Adipocyte (in vitro differentiated cells): ENCODE measurements at regions not wholly inside any gene's neighbourhood (a gene's known extent, or its start where the extent isn't known, plus 50 kb on each side); places are given as distances from the start of the nearest gene placed in this dataset.

ENCODE experiments used
- DNase-seq: peaks from one replicate; pipeline ENCODE4 v3.0.0-alpha.2; 2015; ENCODE audit warnings: low read depth
- H3K27me3 ChIP-seq: replicated peaks from 2 replicates; pipeline ENCODE4 v1.7.0; 2013; ENCODE audit warnings: mild to moderate bottlenecking, low read length, moderate library complexity; ENCODE audit not compliant: control insufficient read depth, insufficient read depth
- H3K36me3 ChIP-seq: 2 replicates; pipeline ENCODE4 v1.7.0; 2013; ENCODE audit warnings: low read length, mild to moderate bottlenecking, moderate library complexity; ENCODE audit not compliant: control insufficient read depth, insufficient read depth, severe bottlenecking
- H3K4me1 ChIP-seq: 2 replicates; pipeline ENCODE4 v1.7.0; 2013; ENCODE audit warnings: mild to moderate bottlenecking, low read length, moderate library complexity; ENCODE audit not compliant: control insufficient read depth, insufficient read depth
- H3K4me3 ChIP-seq: 2 replicates; pipeline ENCODE4 v1.7.0; 2013; ENCODE audit warnings: mild to moderate bottlenecking, low read length, moderate library complexity
- H3K9ac ChIP-seq: 2 replicates; pipeline ENCODE4 v1.7.0; 2013; ENCODE audit warnings: mild to moderate bottlenecking, low read length, moderate library complexity
- H3K9me3 ChIP-seq: 2 replicates; pipeline ENCODE4 v1.7.0; 2013; ENCODE audit warnings: mild to moderate bottlenecking, low read length, moderate library complexity; ENCODE audit not compliant: control insufficient read depth

DNA sequence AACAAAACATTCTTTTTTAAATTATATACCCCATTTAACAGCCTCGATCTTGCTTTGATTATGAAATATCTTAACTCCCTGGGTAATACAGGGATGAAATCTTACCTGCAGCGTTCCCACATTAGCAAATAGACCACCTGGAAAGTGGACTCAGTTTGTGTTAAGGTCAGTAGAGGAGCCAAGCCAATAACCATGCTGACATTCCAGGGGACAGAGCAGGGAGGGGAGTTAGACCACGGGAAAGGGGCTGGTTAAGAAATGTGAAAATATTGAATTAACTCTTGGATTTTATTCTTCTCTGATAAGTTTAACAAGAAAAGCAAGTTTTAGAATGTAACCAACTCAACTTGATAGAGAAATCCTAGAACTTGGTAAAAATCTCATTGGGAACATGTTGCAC is 144.9 kb upstream of the CLEC14A start:
- Histone ChIP-seq H3K9ac (no peak overlapping the region), H3K27me3 (no peaks in the 10 kb centered on the region), H3K4me1 (peaks cover 23% of the 10 kb centered on the region), H3K9me3 (no peaks in the 10 kb centered on the region), H3K36me3 (no peaks in the 10 kb centered on the region), H3K4me3 (no peak overlapping the region)
- no peak for DNase-seq

DNA sequence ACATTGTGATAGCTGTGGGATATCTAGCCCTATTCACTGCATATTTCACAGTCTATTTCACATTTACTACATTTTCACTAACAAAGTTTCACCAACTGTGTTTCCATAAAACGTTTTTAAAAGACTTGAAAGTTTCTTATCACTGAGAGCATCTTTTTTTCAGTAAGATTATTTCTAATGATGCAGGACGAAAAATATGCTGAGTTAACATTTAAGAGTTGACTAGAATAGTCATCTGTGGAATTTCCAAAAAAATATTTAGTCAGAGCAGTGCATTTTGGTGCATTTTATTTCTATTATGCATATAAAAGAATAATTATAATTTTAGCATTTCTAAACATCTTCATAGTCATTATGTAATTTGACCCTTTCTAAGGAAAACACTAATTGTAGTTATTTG is 143.8 kb upstream of the CLEC14A start:
- H3K9ac ChIP-seq, result no peak overlapping the region

DNA sequence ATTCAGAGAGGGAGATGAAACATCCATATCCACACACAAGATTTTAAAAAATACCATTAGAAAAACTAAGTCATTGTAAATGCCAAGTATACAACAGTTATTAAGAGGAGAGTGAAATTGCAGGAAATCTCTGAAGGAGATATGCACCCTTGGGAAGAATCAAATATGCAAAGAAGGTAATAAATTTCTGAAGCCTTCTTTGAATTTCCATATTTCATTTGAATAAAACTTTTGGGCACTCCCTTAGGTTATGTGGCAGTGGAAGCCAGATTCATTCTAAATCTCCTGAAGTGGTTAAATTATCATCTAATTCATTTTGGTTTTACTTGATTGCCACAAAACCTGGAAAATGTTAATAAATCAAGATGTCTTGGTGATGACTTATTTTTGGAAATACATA is 138.9 kb upstream of the CLEC14A start:
- Histone ChIP-seq H3K4me1 (peaks cover 9% of the 10 kb centered on the region), H3K27me3 (no peaks in the 10 kb centered on the region), H3K9me3 (no peaks in the 10 kb centered on the region), H3K36me3 (no peaks in the 10 kb centered on the region), H3K9ac (no peak overlapping the region), H3K4me3 (no peak overlapping the region)
- DNase-seq, result no peak

More for the DNA sequence above, 143.8 kb upstream of the CLEC14A start:
- Histone ChIP-seq H3K4me3 (no peak overlapping the region), H3K27me3 (no peaks in the 10 kb centered on the region), H3K9me3 (no peaks in the 10 kb centered on the region), H3K36me3 (no peaks in the 10 kb centered on the region), H3K4me1 (peaks cover 12% of the 10 kb centered on the region)
- DNase-seq, result no peak

DNA sequence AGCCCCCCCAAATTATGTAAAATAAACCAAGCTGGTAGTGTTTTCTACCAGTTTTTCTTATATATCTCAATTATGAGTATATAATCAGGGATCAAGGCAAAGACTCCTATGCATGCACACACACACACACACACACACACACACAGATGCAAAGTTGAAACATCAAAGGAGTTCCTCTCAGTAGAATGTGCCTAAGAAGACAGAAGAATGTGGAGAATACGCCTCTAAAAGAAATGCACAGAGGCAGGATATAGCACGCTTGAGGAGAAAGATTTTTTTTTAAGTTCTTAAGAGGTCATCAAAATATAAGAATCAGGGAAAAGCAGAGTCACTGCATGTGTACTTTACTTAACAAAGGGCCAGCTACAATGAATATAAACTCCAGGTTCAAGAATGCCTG is 138.2 kb upstream of the CLEC14A start:
- Histone ChIP-seq H3K36me3 (no peaks in the 10 kb centered on the region), H3K4me1 (peaks cover 9% of the 10 kb centered on the region), H3K4me3 (no peak overlapping the region), H3K27me3 (no peaks in the 10 kb centered on the region), H3K9me3 (no peaks in the 10 kb centered on the region), H3K9ac (no peak overlapping the region)
- DNase-seq, result no peak

DNA sequence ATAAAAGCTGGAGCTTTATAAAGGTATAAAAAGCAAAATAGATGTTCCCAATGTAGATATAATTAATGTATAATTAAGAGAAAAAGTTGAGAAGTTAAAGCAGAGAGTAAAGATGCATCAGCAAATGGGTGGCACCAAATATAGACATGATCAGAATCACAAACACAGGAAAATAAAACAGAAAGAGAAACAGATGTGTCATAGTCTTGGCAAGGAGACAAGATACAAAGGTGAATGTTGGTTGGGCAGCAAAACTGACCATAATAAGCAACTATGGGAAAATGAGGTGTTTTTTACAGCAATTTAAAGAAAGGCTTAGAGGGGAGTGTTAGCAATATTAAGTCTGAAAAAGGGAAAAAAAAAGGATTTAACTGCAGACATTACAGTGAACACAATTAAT is 135.4 kb upstream of the CLEC14A start:
- no peak overlapping the region for H3K4me3 ChIP-seq
- no peak overlapping the region for H3K9ac ChIP-seq
- no peaks in the 10 kb centered on the region for H3K9me3 ChIP-seq
- H3K4me1 ChIP-seq, result peaks cover 9% of the 10 kb centered on the region
- no peaks in the 10 kb centered on the region for H3K27me3 ChIP-seq
- DNase-seq, result peak; percentile 49
- no peaks in the 10 kb centered on the region for H3K36me3 ChIP-seq

DNA sequence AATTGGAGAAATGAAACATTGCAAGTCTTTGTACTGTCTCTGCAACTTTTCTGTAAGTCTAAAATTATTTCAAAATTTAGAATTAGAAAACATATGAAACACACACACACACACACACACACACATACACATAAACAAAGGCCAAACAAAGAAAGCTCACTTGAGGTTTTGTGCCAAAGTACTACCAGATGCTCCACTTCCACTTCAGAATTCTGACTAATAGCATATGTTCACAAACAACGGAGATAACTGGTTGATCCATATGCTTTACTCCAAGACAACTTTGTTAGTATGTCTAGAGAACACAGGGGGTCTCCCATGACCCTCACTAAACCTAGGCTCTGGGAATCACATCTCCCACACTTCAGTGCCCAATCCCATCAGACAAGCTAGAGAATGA is 133.8 kb upstream of the CLEC14A start:
- no peaks in the 10 kb centered on the region for H3K27me3 ChIP-seq
- H3K9ac ChIP-seq, result no peak overlapping the region
- H3K9me3 ChIP-seq, result no peaks in the 10 kb centered on the region
- DNase-seq, result no peak
- no peak overlapping the region for H3K4me3 ChIP-seq
- H3K4me1 ChIP-seq, result peaks cover 9% of the 10 kb centered on the region
- no peaks in the 10 kb centered on the region for H3K36me3 ChIP-seq

DNA sequence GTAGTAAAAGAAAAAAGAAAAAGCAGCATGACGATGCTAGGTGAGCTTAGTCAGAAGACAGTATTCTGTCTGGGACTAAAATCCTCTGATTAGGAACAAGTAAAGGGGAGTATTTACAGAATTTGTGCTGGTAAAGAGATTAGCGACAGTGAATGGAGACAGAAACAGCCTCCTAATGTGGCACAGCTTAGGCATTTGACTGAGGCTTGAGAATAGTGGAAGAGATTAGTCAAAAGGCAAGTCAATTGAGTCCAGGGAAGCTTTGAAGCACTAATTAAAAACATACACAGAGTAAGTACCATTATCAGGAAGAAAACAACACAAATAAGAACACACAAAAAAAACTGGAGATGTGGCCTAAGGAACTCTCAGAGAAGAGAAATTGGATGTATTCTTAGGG is 131.9 kb upstream of the CLEC14A start:
- Histone ChIP-seq H3K9me3 (no peaks in the 10 kb centered on the region), H3K4me1 (peaks cover 9% of the 10 kb centered on the region), H3K36me3 (no peaks in the 10 kb centered on the region), H3K27me3 (no peaks in the 10 kb centered on the region), H3K9ac (no peak overlapping the region), H3K4me3 (no peak overlapping the region)
- no peak for DNase-seq

DNA sequence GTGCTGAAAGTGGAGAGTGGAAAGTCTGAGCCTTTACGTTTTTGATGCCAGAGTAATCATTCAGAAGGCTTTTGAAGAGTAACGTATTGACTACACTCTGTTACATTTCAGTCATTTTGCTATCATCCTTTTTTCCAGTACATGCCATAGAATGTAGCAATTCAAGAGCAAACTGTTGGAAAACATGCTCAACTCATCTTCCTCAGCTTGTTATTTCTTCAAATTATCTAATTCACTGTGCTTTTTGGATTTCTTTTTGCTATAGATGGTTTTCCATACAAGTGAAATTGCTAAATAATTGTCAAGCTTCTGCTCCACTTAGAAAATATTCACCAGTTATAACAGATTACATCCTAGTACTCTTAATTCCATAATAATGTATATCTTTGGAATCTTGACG is 129.9 kb upstream of the CLEC14A start:
- no peak for DNase-seq
- no peak overlapping the region for H3K4me3 ChIP-seq
- H3K36me3 ChIP-seq, result no peaks in the 10 kb centered on the region
- H3K4me1 ChIP-seq, result no peaks in the 10 kb centered on the region
- no peaks in the 10 kb centered on the region for H3K27me3 ChIP-seq
- no peak overlapping the region for H3K9ac ChIP-seq
- peaks cover 2% of the 10 kb centered on the region for H3K9me3 ChIP-seq

DNA sequence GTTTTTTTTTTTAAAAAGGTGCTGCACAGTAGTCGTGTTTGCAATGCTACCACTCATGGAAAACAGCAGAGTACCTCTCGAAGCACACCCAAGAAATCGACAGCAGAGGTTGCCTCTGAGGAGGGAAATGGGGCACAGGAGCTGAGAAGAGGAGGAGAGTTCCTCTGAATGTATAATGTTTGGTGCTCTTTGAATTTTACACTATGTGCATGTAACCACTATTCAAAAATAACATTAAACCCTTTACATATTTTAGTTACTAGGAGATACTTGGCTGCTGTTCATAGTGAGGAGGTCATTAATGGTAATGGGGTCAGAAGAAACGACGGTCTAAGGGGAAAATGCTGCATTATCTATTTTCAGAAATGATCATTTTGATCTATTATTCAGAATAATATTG is 129.4 kb upstream of the CLEC14A start:
- H3K4me1 ChIP-seq, result no peaks in the 10 kb centered on the region
- H3K36me3 ChIP-seq, result no peaks in the 10 kb centered on the region
- no peak overlapping the region for H3K9ac ChIP-seq
- H3K9me3 ChIP-seq, result peaks cover 7% of the 10 kb centered on the region
- H3K4me3 ChIP-seq, result no peak overlapping the region
- H3K27me3 ChIP-seq, result no peaks in the 10 kb centered on the region
- DNase-seq, result no peak

DNA sequence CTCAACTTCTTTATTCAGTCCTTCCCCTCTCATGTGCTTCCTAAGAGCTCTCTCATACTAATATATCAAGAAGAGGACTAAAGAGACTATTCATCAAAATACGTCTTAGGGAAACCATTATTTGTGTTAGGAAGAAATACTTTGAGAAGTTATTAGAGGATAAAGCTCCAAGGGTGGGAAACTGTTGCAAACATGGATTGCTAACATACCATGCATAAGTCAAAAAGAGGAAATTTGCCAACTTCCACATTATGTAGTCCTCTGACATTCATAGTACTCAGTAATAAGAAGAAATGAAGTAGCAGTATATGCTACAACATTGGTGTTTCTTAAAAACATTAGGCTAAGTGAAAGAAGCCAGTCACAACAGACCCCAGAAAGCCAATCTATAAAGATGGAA is 128.8 kb upstream of the CLEC14A start:
- no peaks in the 10 kb centered on the region for H3K36me3 ChIP-seq

DNA sequence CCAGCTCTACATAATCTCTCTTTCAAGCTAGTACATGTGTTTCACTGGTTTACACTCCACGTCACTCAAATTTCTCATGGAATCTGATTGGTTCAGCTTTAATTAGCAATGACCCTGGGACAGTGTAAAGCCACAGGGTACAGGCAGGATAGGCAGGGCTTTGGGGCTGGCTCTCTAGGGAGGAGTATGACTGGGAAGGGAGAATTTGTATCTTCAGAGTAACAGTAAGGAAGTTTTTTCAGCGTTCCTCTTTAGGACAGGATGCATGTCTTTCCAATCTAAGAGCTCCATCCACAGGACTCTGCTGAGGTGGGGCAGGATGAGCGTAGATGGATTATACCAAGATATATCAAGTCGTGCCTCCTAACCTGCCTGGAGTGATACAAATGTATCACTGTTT is 112.0 kb upstream of the CLEC14A start:
- no peak for DNase-seq
- H3K27me3 ChIP-seq, result no peaks in the 10 kb centered on the region
- H3K9ac ChIP-seq, result no peak overlapping the region
- no peaks in the 10 kb centered on the region for H3K36me3 ChIP-seq
- no peaks in the 10 kb centered on the region for H3K9me3 ChIP-seq
- H3K4me3 ChIP-seq, result no peak overlapping the region
- H3K4me1 ChIP-seq, result no peaks in the 10 kb centered on the region

More for the DNA sequence above, 128.8 kb upstream of the CLEC14A start:
- Histone ChIP-seq H3K9ac (no peak overlapping the region), H3K27me3 (no peaks in the 10 kb centered on the region), H3K9me3 (peaks cover 7% of the 10 kb centered on the region), H3K4me3 (no peak overlapping the region), H3K4me1 (no peaks in the 10 kb centered on the region)
- DNase-seq, result peak; percentile 44

DNA sequence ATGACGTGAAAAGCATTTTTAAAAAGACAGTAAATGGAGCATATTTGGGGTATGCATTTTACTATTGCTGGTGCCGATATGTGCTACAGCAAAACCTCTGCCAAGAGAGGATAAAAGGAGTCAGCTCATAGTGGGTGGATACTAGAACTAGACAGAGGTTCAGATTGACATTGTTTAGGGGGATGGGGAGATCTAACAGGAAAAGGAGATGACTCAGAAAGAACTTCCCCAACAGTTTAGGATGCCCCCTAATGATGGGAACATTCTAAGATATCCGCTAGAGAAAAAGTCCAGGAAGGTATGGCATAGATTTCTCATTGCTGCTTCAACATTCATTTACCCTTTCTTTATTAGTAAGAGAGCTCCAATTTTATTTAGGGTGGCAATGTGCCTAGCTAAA is 110.5 kb upstream of the CLEC14A start:
- no peak for DNase-seq
- no peaks in the 10 kb centered on the region for H3K4me1 ChIP-seq
- H3K36me3 ChIP-seq, result no peaks in the 10 kb centered on the region
- no peak overlapping the region for H3K4me3 ChIP-seq
- H3K9me3 ChIP-seq, result no peaks in the 10 kb centered on the region
- H3K27me3 ChIP-seq, result no peaks in the 10 kb centered on the region
- no peak overlapping the region for H3K9ac ChIP-seq
